ENCODE measurements at regions not wholly inside any gene's neighbourhood (a gene's known extent, or its start where the extent isn't known, plus 50 kb on each side); places are given as distances from the start of the nearest gene placed in this dataset.

DNA sequence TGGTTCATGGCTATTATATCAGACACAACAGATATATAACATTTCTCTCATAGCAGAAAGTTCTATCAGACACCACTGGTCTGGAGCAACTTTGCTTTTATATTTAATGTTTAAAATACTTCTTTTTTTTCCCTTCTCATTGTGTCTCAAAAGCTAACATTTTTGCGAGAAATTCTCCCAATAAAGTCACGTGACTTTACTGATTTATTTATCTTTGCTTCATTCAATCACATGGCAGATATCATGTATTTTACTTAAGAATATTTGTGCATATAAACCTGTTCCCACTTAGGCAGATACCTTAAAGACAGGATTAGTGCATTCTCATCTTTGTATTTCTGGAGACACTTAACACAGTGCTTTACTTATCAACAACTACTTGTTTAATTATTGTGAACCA, 1093.1 kb upstream of the LRRN3 start:
- TF ChIP-seq YY1 (IDR thresholded peaks at IDR 0.05; ENCODE audit: insufficient read depth, insufficient read length) (no peak), ZNF274 (IDR thresholded peaks at IDR 0.05; ENCODE audit: low read depth, low read length) (no peak), SUZ12 (IDR thresholded peaks at IDR 0.05; ENCODE audit: extremely low read depth, insufficient read depth, insufficient read length) (no peak)
